Progenitor cell of endocrine pancreas (in vitro differentiated cells): ENCODE measurements at regions not wholly inside any gene's neighbourhood (a gene's known extent, or its start where the extent isn't known, plus 50 kb on each side); places are given as distances from the start of the nearest gene placed in this dataset.

Source experiments
- DNase-seq: peaks from one replicate; pipeline ENCODE4 v3.0.0; 2021; ENCODE audit warnings: low spot score; ENCODE audit not compliant: unreplicated experiment
- H3K27ac Mint-ChIP-seq: 2 replicates; pipeline ENCODE4 v1.8.0; 2021; ENCODE audit warnings: mild to moderate bottlenecking, moderate library complexity, mixed read lengths
- H3K27me3 Mint-ChIP-seq: 2 replicates; pipeline ENCODE4 v1.8.0; 2021; ENCODE audit warnings: mixed read lengths
- H3K36me3 Mint-ChIP-seq: 2 replicates; pipeline ENCODE4 v1.8.0; 2022; ENCODE audit warnings: mixed read lengths; ENCODE audit not compliant: insufficient read depth
- H3K4me1 Mint-ChIP-seq: 2 replicates; pipeline ENCODE4 v1.8.0; 2021; ENCODE audit warnings: low read depth, mixed read lengths
- H3K4me3 Mint-ChIP-seq: 2 replicates; pipeline ENCODE4 v1.8.0; 2021; ENCODE audit warnings: low read depth, mild to moderate bottlenecking, moderate library complexity, mixed read lengths
- H3K9me3 Mint-ChIP-seq: 2 replicates; pipeline ENCODE4 v1.8.0; 2021; ENCODE audit warnings: low read depth, mixed read lengths
- CTCF ChIP-seq: fragments of 200-600 bp; sonication (generic); IDR thresholded peaks from one replicate; pipeline ENCODE4 v1.5.0; 2021; ENCODE audit warnings: antibody characterized with exemption, mild to moderate bottlenecking; ENCODE audit not compliant: unreplicated experiment

DNA sequence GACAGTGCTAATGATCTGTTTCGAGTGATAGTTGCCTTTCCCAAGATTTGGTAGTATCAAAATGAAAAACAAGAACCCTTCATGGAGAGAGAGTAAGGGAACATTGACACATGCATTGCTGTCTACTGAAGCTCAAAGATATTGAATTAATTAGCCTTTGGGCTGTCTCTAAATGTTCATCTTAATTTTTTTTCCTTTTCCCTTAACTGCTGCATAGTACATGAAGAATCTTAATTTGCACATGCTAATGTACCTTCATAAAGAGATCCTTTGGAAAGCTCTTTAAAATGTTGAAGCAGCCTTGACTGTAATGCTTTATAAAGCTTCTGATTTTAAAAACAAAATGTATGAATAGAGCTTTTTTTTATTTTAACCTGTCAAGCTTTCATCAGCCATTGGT is 452.2 kb downstream of the TUSC7 start:
- Mint-ChIP-seq H3K4me3 (no peak overlapping the region), H3K9me3 (no peaks in the 10 kb centered on the region), H3K36me3 (no peaks in the 10 kb centered on the region), H3K27ac (no peak overlapping the region), H3K4me1 (peaks cover 3% of the 10 kb centered on the region), H3K27me3 (no peaks in the 10 kb centered on the region)
- DNase-seq = no peak
- TF ChIP-seq CTCF = no peak

DNA sequence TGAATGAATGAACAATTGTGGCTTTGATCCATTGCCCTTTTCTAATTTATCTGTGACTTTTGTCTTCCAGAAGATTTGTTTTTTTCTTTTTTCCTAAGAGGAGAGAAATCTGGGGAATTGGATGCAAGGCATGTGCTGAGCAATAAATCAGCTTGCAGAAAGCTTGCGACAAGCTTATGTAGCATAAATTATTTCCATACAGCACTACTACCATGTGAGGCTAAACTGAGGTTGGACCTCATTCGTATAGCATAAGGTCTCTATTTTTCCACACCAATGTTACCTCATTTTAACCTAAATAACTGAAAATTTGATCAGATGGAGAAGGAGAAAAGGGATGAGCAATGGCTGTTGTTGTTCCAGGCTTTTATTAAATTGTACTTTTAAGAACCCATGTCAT is 455.6 kb downstream of the TUSC7 start:
- Mint-ChIP-seq H3K4me1 (peaks cover 6% of the 10 kb centered on the region), H3K36me3 (no peaks in the 10 kb centered on the region), H3K27me3 (no peaks in the 10 kb centered on the region), H3K27ac (no peak overlapping the region), H3K4me3 (no peak overlapping the region), H3K9me3 (no peaks in the 10 kb centered on the region)
- no peak for TF ChIP-seq CTCF
- no peak for DNase-seq

GRCh38 chr3:117165601-117166051 is 456.0 kb downstream of the TUSC7 start:
- no peak for TF ChIP-seq CTCF
- H3K4me3 Mint-ChIP-seq = no peak overlapping the region
- H3K27ac Mint-ChIP-seq = no peak overlapping the region
- no peaks in the 10 kb centered on the region for H3K9me3 Mint-ChIP-seq
- DNase-seq = no peak
- H3K4me1 Mint-ChIP-seq = peaks cover 8% of the 10 kb centered on the region
- no peaks in the 10 kb centered on the region for H3K36me3 Mint-ChIP-seq
- H3K27me3 Mint-ChIP-seq = no peaks in the 10 kb centered on the region

GRCh38 chr3:117168896-117169295 is 459.3 kb downstream of the TUSC7 start:
- peaks cover 12% of the 10 kb centered on the region for H3K4me1 Mint-ChIP-seq

GRCh38 chr3:117170094-117170493 is 460.5 kb downstream of the TUSC7 start:
- no peak for TF ChIP-seq CTCF
- no peaks in the 10 kb centered on the region for H3K36me3 Mint-ChIP-seq
- peaks cover 12% of the 10 kb centered on the region for H3K4me1 Mint-ChIP-seq
- H3K9me3 Mint-ChIP-seq = no peaks in the 10 kb centered on the region
- DNase-seq = no peak
- H3K4me3 Mint-ChIP-seq = no peak overlapping the region
- H3K27me3 Mint-ChIP-seq = no peaks in the 10 kb centered on the region
- peak overlapping the region; percentile 76 for H3K27ac Mint-ChIP-seq

More at GRCh38 chr3:117168896-117169295, 459.3 kb downstream of the TUSC7 start:
- H3K27me3 Mint-ChIP-seq = no peaks in the 10 kb centered on the region
- no peak overlapping the region for H3K4me3 Mint-ChIP-seq
- H3K27ac Mint-ChIP-seq = no peak overlapping the region
- no peak for DNase-seq
- H3K36me3 Mint-ChIP-seq = no peaks in the 10 kb centered on the region
- H3K9me3 Mint-ChIP-seq = no peaks in the 10 kb centered on the region
- TF ChIP-seq CTCF = no peak
